ENCODE measurements at regions not wholly inside any gene's neighbourhood (a gene's known extent, or its start where the extent isn't known, plus 50 kb on each side); places are given as distances from the start of the nearest gene placed in this dataset.

DNA sequence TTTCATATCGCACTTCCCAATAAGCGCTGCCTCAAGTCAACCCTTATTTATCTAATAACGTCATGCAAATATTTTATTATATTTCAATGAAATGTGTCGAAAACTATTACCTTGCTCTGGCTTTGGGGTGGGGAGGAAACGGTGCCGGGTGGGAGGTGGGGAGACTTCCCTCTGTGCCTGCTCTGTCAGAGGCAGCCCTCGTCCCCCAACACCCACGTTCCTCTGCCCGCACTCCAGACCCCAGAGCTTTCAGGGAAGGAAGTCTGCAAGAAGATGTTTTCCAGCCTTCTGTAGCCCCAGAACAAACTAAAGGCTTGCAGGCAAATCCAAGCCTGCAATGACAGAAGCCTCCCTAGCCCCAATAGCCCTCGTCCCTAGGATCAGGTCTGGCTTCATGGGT, 235.7 kb downstream of the BUD13 start:
- Histone ChIP-seq H3K9me3 (ENCODE audit: control insufficient read depth in 2 of 3, insufficient read depth in 1 of 3, low read length in 3 of 3) (no peaks in the 10 kb centered on the region), H3K4me3 (ENCODE audit: low read length in 3 of 3) (no peak overlapping the region), H3K27me3 (ENCODE audit: control insufficient read depth, insufficient read depth, low read length) (no peaks in the 10 kb centered on the region), H3K4me1 (ENCODE audit: control insufficient read depth in 2 of 3, insufficient read depth in 2 of 3, low read depth in 1 of 3, low read length in 3 of 3) (no peaks in the 10 kb centered on the region), H3K27ac (ENCODE audit: low read depth in 2 of 2, low read length in 2 of 2) (no peak overlapping the region), H3K36me3 (ENCODE audit: control insufficient read depth in 2 of 3, insufficient read depth in 3 of 3, low read length in 3 of 3) (no peaks in the 10 kb centered on the region), H3K9ac (ENCODE audit: low read length in 3 of 3) (no peak overlapping the region)
- no peak for TF ChIP-seq CTCF (IDR thresholded peaks at IDR 0.05; ENCODE audit: borderline replicate concordance, extremely low read depth, insufficient read depth)
- DNase-seq (no peak), FAIRE-seq (no peak)
- intact Hi-C loops (cut with DNase I) = no loop called here

- Histone ChIP-seq H3K9ac (ENCODE audit: low read length in 3 of 3) (no peak overlapping the region), H3K36me3 (ENCODE audit: control insufficient read depth in 2 of 3, insufficient read depth in 3 of 3, low read length in 3 of 3) (no peaks in the 10 kb centered on the region), H3K4me3 (ENCODE audit: low read length in 3 of 3) (no peak overlapping the region), H3K4me1 (ENCODE audit: control insufficient read depth in 2 of 3, insufficient read depth in 2 of 3, low read depth in 1 of 3, low read length in 3 of 3) (no peaks in the 10 kb centered on the region), H3K27ac (ENCODE audit: low read depth in 2 of 2, low read length in 2 of 2) (no peak overlapping the region), H3K9me3 (ENCODE audit: control insufficient read depth in 2 of 3, insufficient read depth in 1 of 3, low read length in 3 of 3) (peaks cover 0 to 2% (median 0%) of the 10 kb centered on the region in 3 donors), H3K27me3 (ENCODE audit: control insufficient read depth, insufficient read depth, low read length) (no peaks in the 10 kb centered on the region)
- no peak for DNase-seq
- FAIRE-seq = no peak
- intact Hi-C loops (cut with DNase I) = no loop called here
- TF ChIP-seq CTCF (IDR thresholded peaks at IDR 0.05; ENCODE audit: borderline replicate concordance, extremely low read depth, insufficient read depth) = no peak
These were observed 236.4 kb downstream of the BUD13 start for GRCh38 chr11:116536416-116536815.

GRCh38 chr11:116535994-116536393, 236.8 kb downstream of the BUD13 start:
- no peaks in the 10 kb centered on the region for H3K36me3 ChIP-seq (ENCODE audit: control insufficient read depth in 2 of 3, insufficient read depth in 3 of 3, low read length in 3 of 3)
- no peak overlapping the region for H3K9ac ChIP-seq (ENCODE audit: low read length in 3 of 3)
- FAIRE-seq = no peak
- H3K27ac ChIP-seq (ENCODE audit: low read depth in 2 of 2, low read length in 2 of 2) = no peak overlapping the region
- DNase-seq = no peak
- H3K9me3 ChIP-seq (ENCODE audit: control insufficient read depth in 2 of 3, insufficient read depth in 1 of 3, low read length in 3 of 3) = peaks cover 0 to 2% (median 1%) of the 10 kb centered on the region in 3 donors
- no peaks in the 10 kb centered on the region for H3K4me1 ChIP-seq (ENCODE audit: control insufficient read depth in 2 of 3, insufficient read depth in 2 of 3, low read depth in 1 of 3, low read length in 3 of 3)
- no peak overlapping the region for H3K4me3 ChIP-seq (ENCODE audit: low read length in 3 of 3)
- intact Hi-C loops (cut with DNase I) = no loop called here
- no peaks in the 10 kb centered on the region for H3K27me3 ChIP-seq (ENCODE audit: control insufficient read depth, insufficient read depth, low read length)
- no peak for TF ChIP-seq CTCF (IDR thresholded peaks at IDR 0.05; ENCODE audit: borderline replicate concordance, extremely low read depth, insufficient read depth)

DNA sequence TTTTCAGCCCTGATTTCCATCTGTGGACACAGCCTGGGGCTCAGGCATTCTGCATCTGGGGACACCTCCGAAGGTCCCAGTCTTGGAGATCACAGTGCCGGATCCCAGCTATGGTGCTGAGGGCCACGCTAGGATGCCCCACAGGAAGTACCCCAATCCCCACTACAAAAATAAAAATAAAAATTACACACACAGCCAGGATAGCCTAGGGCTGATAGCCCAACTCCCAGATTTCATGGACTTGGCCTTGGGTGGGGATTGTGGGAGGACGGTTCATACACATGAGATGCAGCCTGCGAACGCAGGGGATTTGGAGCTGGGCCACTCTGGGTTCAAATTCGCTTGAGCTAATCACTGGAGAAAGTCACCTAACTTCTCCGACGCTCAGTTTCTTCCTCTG, 237.7 kb downstream of the BUD13 start:
- H3K27ac ChIP-seq (ENCODE audit: low read depth in 2 of 2, low read length in 2 of 2) = no peak overlapping the region
- no peaks in the 10 kb centered on the region for H3K27me3 ChIP-seq (ENCODE audit: control insufficient read depth, insufficient read depth, low read length)
- DNase-seq = no peak
- H3K9me3 ChIP-seq (ENCODE audit: control insufficient read depth in 2 of 3, insufficient read depth in 1 of 3, low read length in 3 of 3) = peaks cover 0 to 8% (median 4%) of the 10 kb centered on the region in 3 donors
- FAIRE-seq = no peak
- H3K4me1 ChIP-seq (ENCODE audit: control insufficient read depth in 2 of 3, insufficient read depth in 2 of 3, low read depth in 1 of 3, low read length in 3 of 3) = no peaks in the 10 kb centered on the region
- H3K36me3 ChIP-seq (ENCODE audit: control insufficient read depth in 2 of 3, insufficient read depth in 3 of 3, low read length in 3 of 3) = no peaks in the 10 kb centered on the region
- intact Hi-C loops (cut with DNase I) = no loop called here
- no peak for TF ChIP-seq CTCF (IDR thresholded peaks at IDR 0.05; ENCODE audit: borderline replicate concordance, extremely low read depth, insufficient read depth)
- no peak overlapping the region for H3K4me3 ChIP-seq (ENCODE audit: low read length in 3 of 3)
- no peak overlapping the region for H3K9ac ChIP-seq (ENCODE audit: low read length in 3 of 3)
